GM21737 (cell line): ENCODE measurements at regions not wholly inside any gene's neighbourhood (a gene's known extent, or its start where the extent isn't known, plus 50 kb on each side); places are given as distances from the start of the nearest gene placed in this dataset.

ENCODE experiments used
- ATAC-seq: cut with Tn5 transposase; IDR thresholded peaks from one replicate; pipeline ENCODE4 v1.9.1; 2021; ENCODE audit warnings: mild to moderate bottlenecking, moderate library complexity; ENCODE audit not compliant: unreplicated experiment

- no peak for ATAC-seq
These were observed 473.6 kb downstream of the SOX2 start for GRCh38 chr3:182185313-182185712.

GRCh38 chr3:182190056-182190455 is 478.3 kb downstream of the SOX2 start:
- no peak for ATAC-seq

DNA sequence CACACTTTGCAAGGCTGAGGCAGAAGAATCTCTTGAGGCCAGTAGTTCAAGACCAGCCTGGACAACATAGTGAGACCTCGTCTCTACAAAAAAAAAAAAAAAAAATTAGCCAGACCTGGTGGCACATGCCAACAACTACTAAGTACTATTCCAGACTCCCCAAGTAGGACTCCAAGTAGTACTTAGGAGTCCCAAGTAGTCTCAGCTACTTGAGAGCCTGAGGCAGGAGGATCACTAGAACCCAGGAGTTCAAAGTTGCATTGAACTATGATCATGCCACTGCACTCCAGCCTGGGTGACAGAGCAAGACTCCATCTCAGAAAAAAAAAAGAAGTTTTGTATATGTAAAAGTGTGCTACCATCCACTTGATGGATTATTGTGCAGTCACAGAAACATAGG is 486.6 kb downstream of the SOX2 start:
- no peak for ATAC-seq

DNA sequence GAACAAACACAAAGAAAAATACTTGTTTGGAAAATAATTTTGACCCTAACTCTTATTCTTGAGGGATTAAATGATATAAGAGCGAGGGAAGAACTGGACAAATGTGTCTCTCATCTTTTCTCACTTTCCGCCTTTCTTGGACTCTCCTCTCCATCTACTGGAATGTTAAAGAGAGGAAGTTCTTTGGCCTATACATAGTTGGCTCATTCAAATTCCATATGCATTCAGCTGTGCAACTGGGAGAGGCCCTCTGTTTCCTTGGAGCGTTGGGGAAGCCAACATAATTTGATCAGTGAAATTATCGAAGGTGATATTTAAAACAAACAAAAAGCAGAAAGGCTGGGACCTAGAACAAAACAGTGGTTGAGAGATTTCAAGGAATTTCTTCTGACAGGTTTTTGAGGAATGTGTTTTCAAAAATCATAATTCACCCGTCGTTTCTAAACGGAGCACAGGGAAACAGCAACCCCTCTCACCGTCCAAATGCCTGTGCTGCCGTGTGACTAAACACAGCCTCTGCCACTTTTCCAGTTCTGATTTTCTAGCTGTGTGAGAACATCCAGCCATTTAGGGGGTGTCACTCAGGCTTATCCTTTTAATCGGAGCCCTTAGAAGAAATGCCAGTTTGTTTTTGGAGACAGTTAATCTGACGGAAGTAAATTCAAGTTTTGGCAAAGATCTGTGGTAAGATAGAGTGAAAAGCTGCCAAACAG is 489.9 kb downstream of the SOX2 start:
- ATAC-seq: no peak

- no peak for ATAC-seq
These were observed 500.9 kb downstream of the SOX2 start for GRCh38 chr3:182212479-182213076.

DNA sequence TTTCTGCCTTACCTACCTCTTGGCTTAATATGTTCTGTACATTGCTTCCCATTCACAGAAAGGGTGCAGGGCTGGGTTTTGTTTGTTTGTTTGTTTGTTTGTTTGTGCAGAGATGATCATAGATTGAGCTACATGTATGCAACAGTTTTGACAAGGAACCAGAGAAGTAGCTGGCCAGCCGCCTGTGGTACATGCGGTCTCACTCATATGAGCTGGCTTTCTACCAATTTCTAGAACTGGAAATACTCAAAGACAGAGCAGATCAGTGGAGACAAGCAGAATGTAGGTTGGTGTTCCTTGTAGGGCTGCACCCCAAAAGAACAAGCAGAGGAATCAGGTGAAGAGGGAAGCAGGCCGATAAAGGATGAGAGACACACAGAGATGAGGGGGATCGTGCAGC is 502.7 kb downstream of the SOX2 start:
- ATAC-seq: no peak

DNA sequence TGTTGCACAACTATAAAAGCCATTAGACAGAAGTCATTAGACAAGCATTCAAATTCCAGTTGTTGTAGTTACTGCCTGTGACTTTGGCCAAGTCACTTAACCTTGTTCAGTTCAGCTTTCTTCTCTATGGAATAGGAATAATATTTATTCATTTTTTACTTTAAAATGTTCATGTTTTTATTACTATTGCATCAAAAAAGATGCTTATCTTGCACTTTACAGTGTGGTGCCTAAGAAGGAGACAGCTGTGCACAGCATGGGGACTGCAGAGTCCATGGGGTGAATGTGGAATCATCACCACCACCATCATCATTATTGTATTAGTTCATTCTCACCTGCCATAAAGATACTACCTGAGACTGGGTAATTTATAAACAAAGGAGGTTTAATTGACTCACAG is 504.2 kb downstream of the SOX2 start:
- ATAC-seq: no peak

DNA sequence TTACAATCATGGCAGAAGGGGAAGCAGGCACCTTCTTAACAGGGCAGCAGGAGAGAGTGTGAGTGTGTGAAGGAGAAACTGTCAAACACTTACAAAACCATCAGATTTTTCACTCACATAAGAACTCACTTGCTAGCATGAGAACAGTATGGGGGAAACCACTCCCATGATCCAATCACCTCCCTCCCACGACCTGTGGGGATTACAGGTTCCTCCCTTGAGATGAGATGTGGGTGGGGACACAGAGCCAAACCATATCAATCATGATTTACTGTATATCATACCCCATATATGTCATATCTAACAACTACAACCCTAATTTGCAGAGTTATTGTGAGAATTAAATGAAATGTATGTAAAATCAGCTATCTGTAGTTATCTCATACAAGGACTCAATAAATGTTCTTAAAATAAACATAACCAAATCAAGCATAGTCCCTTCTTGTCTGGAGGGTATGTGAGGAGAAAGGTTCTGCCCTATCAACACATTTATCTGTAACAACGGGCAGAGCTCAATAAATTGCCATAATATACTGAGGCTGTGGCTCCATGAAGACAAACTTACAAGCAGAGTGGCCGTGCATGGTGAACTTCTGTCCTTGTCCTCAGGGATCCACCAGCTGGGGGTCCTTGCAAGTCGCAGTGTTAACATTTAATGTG is 504.7 kb downstream of the SOX2 start:
- no peak for ATAC-seq

DNA sequence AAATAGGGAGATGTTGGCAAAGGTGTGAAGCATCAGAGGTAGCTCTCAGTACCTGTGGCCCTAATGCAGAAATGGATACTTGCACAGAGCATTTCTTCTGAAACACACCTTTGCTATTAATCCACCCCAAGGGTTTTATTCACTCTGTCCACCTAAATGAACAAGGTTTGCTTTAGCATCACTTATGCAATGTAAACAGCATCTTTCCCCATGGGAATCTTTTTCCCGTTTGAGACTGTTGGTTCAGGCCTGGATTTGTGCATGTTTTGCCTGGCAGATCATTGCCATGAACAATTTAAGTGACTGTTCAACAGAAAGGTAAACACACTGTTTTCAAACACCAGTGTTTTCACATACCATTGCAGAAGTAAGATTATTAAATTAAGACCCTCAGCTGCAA is 508.3 kb downstream of the SOX2 start:
- ATAC-seq: no peak

- no peak for ATAC-seq
These were observed 508.7 kb downstream of the SOX2 start for GRCh38 chr3:182220471-182220870.

GRCh38 chr3:182226995-182227394 is 515.3 kb downstream of the SOX2 start:
- no peak for ATAC-seq

DNA sequence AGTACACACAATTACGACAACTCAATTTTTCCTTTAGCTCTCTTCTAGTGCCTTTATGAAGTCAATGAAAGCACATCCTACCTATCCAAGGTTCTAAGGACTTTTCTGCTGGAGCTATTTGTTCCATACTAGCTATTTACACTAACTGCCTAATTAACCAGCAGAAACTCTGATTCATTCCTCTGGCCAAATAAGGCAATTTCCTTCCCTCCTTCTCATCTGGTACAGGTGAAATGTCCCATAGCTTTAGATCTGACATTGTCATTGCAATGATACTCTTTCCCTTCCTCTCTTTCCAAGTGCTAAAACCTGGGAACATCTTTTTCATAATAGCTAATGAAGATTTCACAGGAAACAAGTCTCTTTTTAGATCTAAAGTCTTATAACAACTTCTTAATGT is 521.7 kb downstream of the SOX2 start:
- ATAC-seq: no peak

DNA sequence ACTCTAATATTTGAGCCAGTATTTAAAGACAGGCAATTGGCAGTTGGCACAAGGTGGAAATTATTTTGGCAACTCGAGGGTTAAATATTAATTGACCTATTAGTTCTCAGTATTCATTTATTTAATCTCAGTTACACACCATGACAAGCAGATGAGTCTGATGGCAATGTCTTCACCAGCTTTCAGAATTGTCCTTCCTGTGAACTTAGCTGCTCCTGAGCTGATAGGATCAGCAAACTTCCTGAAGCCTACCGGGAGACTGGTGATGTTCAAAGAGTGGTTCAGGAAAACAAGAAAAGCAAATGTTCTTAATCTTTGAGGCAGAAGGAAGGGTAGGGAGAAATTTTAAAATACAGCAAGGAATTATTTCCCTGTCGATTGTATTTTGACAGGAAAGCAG is 522.2 kb downstream of the SOX2 start:
- no peak for ATAC-seq

GRCh38 chr3:182234881-182235280 is 523.2 kb downstream of the SOX2 start:
- no peak for ATAC-seq

DNA sequence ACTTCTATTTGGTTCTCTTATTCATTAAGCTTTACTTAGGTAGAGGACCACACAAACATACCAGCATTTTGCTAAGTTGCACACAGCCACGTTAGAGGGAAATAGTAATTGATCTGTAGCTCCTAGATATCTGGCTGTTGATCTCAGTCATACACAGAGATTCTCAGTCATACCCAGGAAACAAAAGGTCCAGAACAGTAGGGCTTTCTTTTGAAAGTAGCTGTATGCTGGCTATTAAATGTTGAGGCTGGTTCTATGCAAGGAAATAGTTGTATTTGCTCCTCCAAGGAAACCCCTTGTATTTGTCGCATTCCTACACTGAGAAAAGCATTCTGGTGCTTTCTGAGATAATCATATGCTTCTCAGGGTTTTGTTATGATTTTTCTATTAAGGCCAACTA is 523.8 kb downstream of the SOX2 start:
- no peak for ATAC-seq

- no peak for ATAC-seq
These were observed 526.4 kb downstream of the SOX2 start for GRCh38 chr3:182238126-182238525.

GRCh38 chr3:182239316-182239715 is 527.6 kb downstream of the SOX2 start:
- ATAC-seq: no peak

DNA sequence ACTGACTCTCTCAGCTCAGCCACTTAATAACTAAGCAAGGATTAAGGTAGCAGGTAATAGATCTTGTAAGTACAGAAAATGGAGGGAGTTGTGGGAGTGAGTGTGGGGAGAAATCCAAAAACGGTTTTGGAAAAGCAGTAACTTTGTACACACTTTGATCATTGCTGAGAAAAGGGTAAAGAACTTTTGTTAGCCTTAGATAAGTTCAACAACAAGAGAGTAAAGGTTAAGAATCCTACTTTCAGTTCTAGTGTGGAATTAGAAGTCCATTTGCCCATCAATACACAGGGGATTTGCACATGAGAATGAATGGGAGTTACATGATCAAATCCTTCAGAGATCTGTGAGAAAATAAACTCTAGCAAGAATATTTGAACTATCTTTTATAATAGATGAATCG is 528.7 kb downstream of the SOX2 start:
- no peak for ATAC-seq

DNA sequence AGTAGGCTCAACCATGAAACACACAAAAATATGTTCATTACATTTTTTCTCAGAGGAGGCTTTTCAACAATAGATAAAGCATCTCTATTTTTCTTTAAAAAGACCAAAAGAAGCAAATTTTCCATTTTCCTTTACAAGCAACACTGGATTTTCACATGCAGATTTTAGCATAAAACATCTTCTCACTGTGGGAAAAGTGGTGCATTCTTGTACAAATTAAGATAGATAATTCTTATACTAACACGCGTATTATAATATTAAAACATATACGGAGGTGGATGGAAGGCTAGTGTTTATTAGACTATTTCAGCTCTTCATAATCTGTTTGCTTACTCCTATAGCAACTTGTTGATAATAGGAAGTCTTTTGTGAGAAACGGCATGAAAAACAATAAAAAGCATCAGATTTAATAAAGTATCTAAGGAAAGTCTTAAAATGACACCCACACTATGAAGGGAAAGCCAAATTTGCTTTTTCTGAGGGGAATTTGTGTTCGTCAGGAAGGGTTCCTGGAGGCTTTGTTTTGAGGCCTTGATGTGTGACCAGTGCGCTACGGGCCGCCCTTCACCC is 529.6 kb downstream of the SOX2 start:
- no peak for ATAC-seq

GRCh38 chr3:182241766-182242488 is 530.2 kb downstream of the SOX2 start:
- no peak for ATAC-seq

- no peak for ATAC-seq
These were observed 530.8 kb downstream of the SOX2 start for GRCh38 chr3:182242489-182242942.
